GM23248 (cell line): ENCODE measurements at regions not wholly inside any gene's neighbourhood (a gene's known extent, or its start where the extent isn't known, plus 50 kb on each side); places are given as distances from the start of the nearest gene placed in this dataset.

Experiments
- EZH2 ChIP-seq: fragments of 200-600 bp; sonication (generic); IDR thresholded peaks from 2 replicates; pipeline ENCODE4 v1.6.1; 2018; ENCODE audit warnings: antibody characterized with exemption, mild to moderate bottlenecking; ENCODE audit not compliant: insufficient read depth, poor library complexity, severe bottlenecking
- EZH2phosphoT487 ChIP-seq: fragments of 200-600 bp; sonication (generic); IDR thresholded peaks from 2 replicates; pipeline ENCODE4 v1.6.1; 2018; ENCODE audit warnings: antibody characterized with exemption, moderate library complexity, mild to moderate bottlenecking, low read depth; ENCODE audit not compliant: insufficient read depth

GRCh38 chrX:117376460-117376859 lies 740.1 kb downstream of the KLHL13 start:
- no peak for TF ChIP-seq EZH2
- no peak for TF ChIP-seq EZH2phosphoT487
